ENCODE measurements at regions not wholly inside any gene's neighbourhood (a gene's known extent, or its start where the extent isn't known, plus 50 kb on each side); places are given as distances from the start of the nearest gene placed in this dataset.

DNA sequence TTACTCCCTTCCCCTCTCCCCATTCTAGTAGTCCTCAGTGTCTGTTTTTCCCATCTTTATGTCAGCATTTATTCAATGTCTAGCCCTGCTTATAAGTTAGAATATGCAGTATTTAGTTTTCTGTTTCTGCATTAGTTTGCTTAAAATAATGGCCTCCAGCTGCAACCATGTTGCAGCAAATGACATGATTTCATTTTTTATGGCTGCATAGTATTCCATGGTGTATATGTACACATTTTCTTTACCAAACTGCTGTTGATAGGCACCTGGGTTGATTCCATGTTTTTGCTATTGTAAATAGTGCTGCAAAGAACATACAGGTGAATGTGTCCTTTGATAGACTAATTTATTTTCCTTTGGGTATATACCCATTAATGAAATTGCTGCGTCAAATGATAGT, 267.7 kb downstream of the SRGAP2C start:
- TF ChIP-seq CREB5 (CRISPR knock-in tag; IDR thresholded peaks at IDR 0.05; ENCODE audit: low read depth) (no peak), GLIS3 (CRISPR knock-in tag; IDR thresholded peaks at IDR 0.05) (no peak), ZFP30 (CRISPR knock-in tag; IDR thresholded peaks at IDR 0.05) (no peak), ARNTL (CRISPR knock-in tag; IDR thresholded peaks at IDR 0.05; ENCODE audit: borderline replicate concordance, low read depth) (no peak)
